PC-9 (cell line): ENCODE measurements at regions not wholly inside any gene's neighbourhood (a gene's known extent, or its start where the extent isn't known, plus 50 kb on each side); places are given as distances from the start of the nearest gene placed in this dataset.
"Not testable (repeated sequence)": the region's sequence is repeated elsewhere in the genome, so short reads cannot be mapped to it uniquely, and the experiment has no call there.

Source experiments
- BruUV-seq: library from RNA; stranded (reverse); fragments of 400-500 nt; replicated peaks from 2 replicates; lab custom pipeline; 2021; lab: Mats Ljungman, UMichigan
- CTCF ChIA-PET: fragments of 300-600 bp; sonication (Branson Sonifier 250); formaldehyde crosslinking; loops from one replicate; lab custom pipeline; 2022; ENCODE audit warnings: antibody characterized with exemption; lab: Charles Lee
- POLR2A ChIA-PET: fragments of 300-600 bp; sonication (Branson Sonifier 250); formaldehyde crosslinking; loops from one replicate; lab custom pipeline; 2022; ENCODE audit warnings: antibody characterized with exemption; ENCODE audit not compliant: unreplicated experiment; lab: Charles Lee
- DNase-seq, 2 experiments: peaks; one replicate each; pipeline versions ENCODE4 v3.0.0 to v3.0.0-alpha.2; 2015 to 2022; ENCODE audit warnings: mixed read lengths in 1 of 2
- H2AFZ ChIP-seq: fragments of 200-600 bp; sonication (generic); 2 replicates; pipeline ENCODE4 v1.8.1; 2017; ENCODE audit warnings: antibody characterized with exemption
- H3F3A ChIP-seq: fragments of 200-600 bp; sonication (generic); 2 replicates; pipeline ENCODE4 v1.8.1; 2017; ENCODE audit warnings: antibody characterized with exemption, mild to moderate bottlenecking, low read depth; ENCODE audit not compliant: insufficient read depth
- H3K27ac ChIP-seq: fragments of 200-600 bp; sonication (generic); 2 replicates; pipeline ENCODE4 v1.6.1; 2016; ENCODE audit warnings: mixed run types
- H3K27me3 ChIP-seq: fragments of 200-600 bp; sonication (generic); 2 replicates; pipeline ENCODE4 v1.6.1; 2016; ENCODE audit warnings: low read depth, mixed run types; ENCODE audit not compliant: insufficient read depth
- H3K36me3 ChIP-seq: fragments of 200-600 bp; sonication (generic); 2 replicates; pipeline ENCODE4 v1.6.1; 2016; ENCODE audit warnings: low read depth, mixed run types
- H3K4me1 ChIP-seq: fragments of 200-600 bp; sonication (generic); replicated peaks from 2 replicates; pipeline ENCODE4 v1.6.1; 2016; ENCODE audit warnings: mixed run types; ENCODE audit not compliant: insufficient read depth
- H3K4me2 ChIP-seq: fragments of 200-600 bp; sonication (generic); 2 replicates; pipeline ENCODE4 v1.6.1; 2017; ENCODE audit warnings: mixed run types
- H3K4me3 ChIP-seq: fragments of 200-600 bp; sonication (generic); 2 replicates; pipeline ENCODE4 v1.6.1; 2016; ENCODE audit warnings: mixed run types
- H3K79me2 ChIP-seq: fragments of 200-600 bp; sonication (generic); 2 replicates; pipeline ENCODE4 v1.6.1; 2017; ENCODE audit warnings: low read depth, mixed run types
- H3K9me2 ChIP-seq: fragments of 200-600 bp; sonication (generic); 2 replicates; pipeline ENCODE4 v1.8.1; 2017; ENCODE audit warnings: mild to moderate bottlenecking; ENCODE audit not compliant: insufficient read depth
- H3K9me3 ChIP-seq: fragments of 200-600 bp; sonication (generic); 2 replicates; pipeline ENCODE4 v1.8.1; 2016; ENCODE audit warnings: low read depth; ENCODE audit not compliant: insufficient read depth
- H4K20me1 ChIP-seq: fragments of 200-600 bp; sonication (generic); 2 replicates; pipeline ENCODE4 v1.8.1; 2017; ENCODE audit not compliant: insufficient read depth
- EZH2 ChIP-seq: fragments of 200-600 bp; sonication (generic); IDR thresholded peaks from 2 replicates; pipeline ENCODE4 v1.8.0; 2017; ENCODE audit warnings: antibody characterized with exemption, low read depth
- intact Hi-C: fragments of 100-400 bp; cut with micrococcal nuclease; formaldehyde crosslinking; loops from one replicate; pipeline ENCODE4 v1.10.0; 2022; ENCODE audit not compliant: unreplicated experiment
- TF ChIP-seq, protein P1 (sequence below): fragments of 200-600 bp; sonication (generic); conservative IDR thresholded peaks from 2 replicates; pipeline ENCODE4 v1.6.1; 2017; ENCODE audit warnings: mixed run types, antibody characterized with exemption, mild to moderate bottlenecking, moderate library complexity

DNA sequence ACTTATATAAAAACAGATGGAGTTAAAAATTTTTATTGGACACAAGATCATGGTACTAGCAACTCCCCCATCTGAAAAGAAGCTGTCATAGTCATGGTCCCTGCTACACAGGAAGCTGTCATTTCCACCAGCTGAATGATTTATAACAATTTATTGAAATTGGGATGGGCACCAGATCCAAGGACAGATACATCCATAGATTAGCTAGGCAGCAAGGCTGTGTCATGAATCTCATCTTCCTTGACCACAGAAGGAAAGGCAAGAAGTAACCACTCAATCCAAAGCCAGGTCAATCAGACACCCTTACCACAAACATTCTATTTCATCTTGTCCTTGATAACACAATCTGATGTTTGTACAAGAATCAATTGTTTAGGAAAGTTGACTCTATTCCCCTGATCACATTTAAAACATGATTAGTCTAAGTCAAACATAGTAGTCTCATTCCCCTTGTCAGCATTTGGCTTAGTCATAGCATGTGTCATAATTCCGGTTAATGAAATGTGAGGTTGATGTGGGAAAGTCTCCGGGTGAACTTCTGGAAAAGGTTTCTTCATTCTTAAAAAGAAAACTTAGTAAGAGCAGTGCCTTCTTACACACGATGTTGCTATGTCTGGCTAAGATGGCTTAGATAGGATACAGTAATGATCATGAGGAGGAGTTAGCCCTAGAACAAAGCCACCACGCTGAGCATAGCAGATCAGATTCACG lies 462.6 kb upstream of the PAPPA start:
- ChIA-PET CTCF (no interaction called here), POLR2A (no interaction called here)
- Histone ChIP-seq H3K27ac (peak overlapping the region; percentile 78), H3K9me2 (no peaks in the 10 kb centered on the region), H3K4me2 (no peak overlapping the region), H3K79me2 (no peaks in the 10 kb centered on the region), H3K27me3 (no peaks in the 10 kb centered on the region), H4K20me1 (no peaks in the 10 kb centered on the region), H3K9me3 (peaks cover 21% of the 10 kb centered on the region; the same call in 1 of the 2 replicates), H3F3A (peaks cover 14% of the 10 kb centered on the region; the same call in 1 of the 2 replicates), H3K4me3 (no peak overlapping the region), H3K4me1 (peaks cover 20% of the 10 kb centered on the region), H3K36me3 (no peaks in the 10 kb centered on the region), H2AFZ (peak overlapping the region; percentile 26; the same call in 1 of the 2 replicates)
- no TSS peak for BruUV-seq
- intact Hi-C loops: no loop called here
- TF ChIP-seq EZH2: no peak
- TF ChIP-seq, protein P1, sequence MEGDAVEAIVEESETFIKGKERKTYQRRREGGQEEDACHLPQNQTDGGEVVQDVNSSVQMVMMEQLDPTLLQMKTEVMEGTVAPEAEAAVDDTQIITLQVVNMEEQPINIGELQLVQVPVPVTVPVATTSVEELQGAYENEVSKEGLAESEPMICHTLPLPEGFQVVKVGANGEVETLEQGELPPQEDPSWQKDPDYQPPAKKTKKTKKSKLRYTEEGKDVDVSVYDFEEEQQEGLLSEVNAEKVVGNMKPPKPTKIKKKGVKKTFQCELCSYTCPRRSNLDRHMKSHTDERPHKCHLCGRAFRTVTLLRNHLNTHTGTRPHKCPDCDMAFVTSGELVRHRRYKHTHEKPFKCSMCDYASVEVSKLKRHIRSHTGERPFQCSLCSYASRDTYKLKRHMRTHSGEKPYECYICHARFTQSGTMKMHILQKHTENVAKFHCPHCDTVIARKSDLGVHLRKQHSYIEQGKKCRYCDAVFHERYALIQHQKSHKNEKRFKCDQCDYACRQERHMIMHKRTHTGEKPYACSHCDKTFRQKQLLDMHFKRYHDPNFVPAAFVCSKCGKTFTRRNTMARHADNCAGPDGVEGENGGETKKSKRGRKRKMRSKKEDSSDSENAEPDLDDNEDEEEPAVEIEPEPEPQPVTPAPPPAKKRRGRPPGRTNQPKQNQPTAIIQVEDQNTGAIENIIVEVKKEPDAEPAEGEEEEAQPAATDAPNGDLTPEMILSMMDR: no peak
- peak in 1 of 2 experiments; percentile 81 for DNase-seq

GRCh38 chr9:115691693-115692092 lies 461.9 kb upstream of the PAPPA start:
- no peak for TF ChIP-seq EZH2
- TF ChIP-seq, protein P1: no peak
- intact Hi-C loops: no loop called here
- Histone ChIP-seq H3K27me3 (no peaks in the 10 kb centered on the region), H3K4me3 (no peak overlapping the region), H3K79me2 (no peaks in the 10 kb centered on the region), H2AFZ (no peak overlapping the region), H3F3A (peaks cover 14% of the 10 kb centered on the region; the same call in 1 of the 2 replicates), H3K4me2 (no peak overlapping the region), H3K9me3 (peaks cover 21% of the 10 kb centered on the region; the same call in 1 of the 2 replicates), H3K9me2 (no peaks in the 10 kb centered on the region), H3K36me3 (no peaks in the 10 kb centered on the region), H4K20me1 (no peaks in the 10 kb centered on the region), H3K27ac (peak overlapping the region; percentile 78), H3K4me1 (peaks cover 20% of the 10 kb centered on the region)
- CTCF ChIA-PET: no interaction called here
- DNase-seq: no peak
- BruUV-seq: no TSS peak
- POLR2A ChIA-PET: no interaction called here

DNA sequence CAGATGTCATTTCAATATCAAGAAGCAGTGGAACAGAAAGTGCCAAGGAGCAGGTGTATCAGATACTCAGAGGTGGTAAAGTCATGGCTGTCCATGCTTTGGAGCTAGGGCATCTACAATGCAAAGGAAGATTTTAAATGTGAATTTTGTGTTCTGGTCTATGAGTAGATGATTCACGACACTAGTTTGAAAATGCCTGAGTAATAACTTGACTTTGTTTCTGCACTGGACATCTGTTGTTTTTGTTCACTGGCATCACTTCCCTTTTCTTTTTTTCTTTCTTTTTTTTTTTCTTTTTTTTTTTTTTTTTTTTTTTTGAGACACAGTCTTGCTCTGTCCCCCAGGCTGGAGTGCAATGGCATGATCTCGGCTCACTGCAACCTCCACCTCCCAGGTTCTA lies 460.7 kb upstream of the PAPPA start:
- H2AFZ ChIP-seq, H4K20me1 ChIP-seq, POLR2A ChIA-PET, H3K27me3 ChIP-seq, intact Hi-C loops, H3K4me3 ChIP-seq, BruUV-seq, H3K36me3 ChIP-seq, H3K4me2 ChIP-seq, H3K9me2 ChIP-seq, CTCF ChIA-PET, H3K79me2 ChIP-seq, DNase-seq, H3K27ac ChIP-seq: not testable (repeated sequence)
- peaks cover 14% of the 10 kb centered on the region; the same call in 1 of the 2 replicates for H3F3A ChIP-seq
- H3K4me1 ChIP-seq: peaks cover 20% of the 10 kb centered on the region
- H3K9me3 ChIP-seq: peaks cover 21% of the 10 kb centered on the region; the same call in 1 of the 2 replicates
